IMR-90 (cell line): ENCODE measurements at regions not wholly inside any gene's neighbourhood (a gene's known extent, or its start where the extent isn't known, plus 50 kb on each side); places are given as distances from the start of the nearest gene placed in this dataset.

Source experiments
- ATAC-seq: fragments of 200-7000 bp; cut with Tn5 transposase; 2 replicates; pipeline ENCODE4 v1.9.1; 2020; ENCODE audit warnings: low read depth, mild to moderate bottlenecking, moderate library complexity
- BruUV-seq: library from RNA; stranded (reverse); fragments of 400-500 nt; replicated peaks from 2 replicates; lab custom pipeline; 2021; lab: Mats Ljungman, UMichigan
- CTCF ChIA-PET: fragments of 300-600 bp; formaldehyde crosslinking; extraction: SDS; loops from one replicate; lab custom pipeline; 2021; ENCODE audit warnings: antibody characterized with exemption; lab: Yijun Ruan, JAX
- POLR2A ChIA-PET: fragments of 300-600 bp; sonication (Branson Sonifier 250); formaldehyde crosslinking; loops from one replicate; lab custom pipeline; 2022; ENCODE audit warnings: antibody characterized with exemption; ENCODE audit not compliant: unreplicated experiment; lab: Charles Lee
- DNase-seq: peaks from one replicate; pipeline ENCODE4 v3.0.0; 2013
- H2AFZ ChIP-seq: replicated peaks from 2 replicates; pipeline ENCODE3; 2013; ENCODE audit warnings: low read length, mild to moderate bottlenecking; ENCODE audit not compliant: poor library complexity
- H2AK5ac ChIP-seq: 2 replicates; pipeline ENCODE4 v1.6.1; 2013; ENCODE audit warnings: low read depth, low read length, inconsistent platforms
- H2AK9ac ChIP-seq: replicated peaks from 2 replicates; pipeline ENCODE3; 2013; ENCODE audit warnings: mild to moderate bottlenecking, low read depth, low read length, moderate library complexity; ENCODE audit not compliant: poor library complexity
- H2BK120ac ChIP-seq: 2 replicates; pipeline ENCODE4 v1.6.1; 2013; ENCODE audit warnings: low read depth, low read length, inconsistent platforms
- H2BK15ac ChIP-seq: 3 replicates; pipeline ENCODE4 v1.6.1; 2013; ENCODE audit warnings: low read depth, low read length, inconsistent platforms
- H2BK20ac ChIP-seq: 2 replicates; pipeline ENCODE4 v1.6.1; 2013; ENCODE audit warnings: low read depth, mild to moderate bottlenecking, inconsistent platforms, low read length, moderate library complexity
- H2BK5ac ChIP-seq: 2 replicates; pipeline ENCODE4 v1.6.1; 2013; ENCODE audit warnings: mild to moderate bottlenecking, low read depth, low read length, inconsistent platforms; ENCODE audit not compliant: poor library complexity, severe bottlenecking
- H3K14ac ChIP-seq: replicated peaks from 2 replicates; pipeline ENCODE4 v1.6.1; 2013; ENCODE audit warnings: low read depth, low read length, inconsistent platforms
- H3K18ac ChIP-seq: 2 replicates; pipeline ENCODE4 v1.6.1; 2013; ENCODE audit warnings: low read depth, low read length, control low read depth
- H3K23ac ChIP-seq: 2 replicates; pipeline ENCODE4 v1.6.1; 2013; ENCODE audit warnings: low read depth, low read length, inconsistent platforms
- H3K27ac ChIP-seq: 2 replicates; pipeline ENCODE4 v1.5.1; 2013; ENCODE audit warnings: mild to moderate bottlenecking, control low read depth, low read length; ENCODE audit not compliant: insufficient read depth
- H3K27me3 ChIP-seq: 2 replicates; pipeline ENCODE4 v1.6.1; 2013; ENCODE audit warnings: low read length; ENCODE audit not compliant: control insufficient read depth, insufficient read depth
- H3K36me3 ChIP-seq: 2 replicates; pipeline ENCODE4 v1.6.1; 2013; ENCODE audit warnings: low read length, mixed read lengths; ENCODE audit not compliant: control insufficient read depth, insufficient read depth
- H3K4ac ChIP-seq: 2 replicates; pipeline ENCODE4 v1.6.1; 2013; ENCODE audit warnings: low read depth, low read length, inconsistent platforms
- H3K4me1 ChIP-seq: 2 replicates; pipeline ENCODE4 v1.6.1; 2013; ENCODE audit warnings: low read length, mixed read lengths; ENCODE audit not compliant: control insufficient read depth, insufficient read depth
- H3K4me2 ChIP-seq: 2 replicates; pipeline ENCODE4 v1.6.1; 2013; ENCODE audit warnings: low read depth, mild to moderate bottlenecking, control low read depth, low read length, moderate library complexity
- H3K4me3 ChIP-seq: 2 replicates; pipeline ENCODE4 v1.5.1; 2013; ENCODE audit warnings: low read depth, mild to moderate bottlenecking, control low read depth, low read length, moderate library complexity; ENCODE audit not compliant: insufficient read depth
- H3K56ac ChIP-seq: 2 replicates; pipeline ENCODE4 v1.6.1; 2013; ENCODE audit warnings: low read length, inconsistent platforms; ENCODE audit not compliant: insufficient read depth; ENCODE audit errors: extremely low read depth
- H3K79me1 ChIP-seq, 2 experiments: 2 replicates each; pipeline ENCODE4 v1.6.1; 2013; ENCODE audit warnings: low read length in 2 of 2, inconsistent platforms in 1 of 2, low read depth in 1 of 2
- H3K9ac ChIP-seq: 2 replicates; pipeline ENCODE4 v1.6.1; 2013; ENCODE audit warnings: low read depth, low read length, control low read depth
- H3K9me1 ChIP-seq: 2 replicates; pipeline ENCODE4 v1.6.1; 2013; ENCODE audit warnings: low read length, inconsistent platforms; ENCODE audit not compliant: insufficient read depth
- H3K9me3 ChIP-seq: 2 replicates; pipeline ENCODE4 v1.6.1; 2013; ENCODE audit warnings: low read length; ENCODE audit not compliant: control insufficient read depth, insufficient read depth
- H4K20me1 ChIP-seq: 2 replicates; pipeline ENCODE4 v1.6.1; 2013; ENCODE audit warnings: low read length, inconsistent platforms; ENCODE audit not compliant: insufficient read depth
- H4K5ac ChIP-seq: 2 replicates; pipeline ENCODE4 v1.6.1; 2013; ENCODE audit warnings: mild to moderate bottlenecking, low read depth, low read length, control low read depth
- H4K8ac ChIP-seq, 2 experiments: 2 replicates each; pipeline ENCODE4 v1.6.1; 2013; ENCODE audit warnings: low read depth in 2 of 2, low read length in 2 of 2, control low read depth in 1 of 2, inconsistent platforms in 1 of 2
- H4K91ac ChIP-seq: 2 replicates; pipeline ENCODE4 v1.6.1; 2013; ENCODE audit warnings: low read depth, low read length, inconsistent platforms; ENCODE audit not compliant: insufficient read depth
- FOS ChIP-seq: fragments of 150-350 bp; IDR thresholded peaks from 2 replicates; pipeline ENCODE4 v1.6.1; 2016; ENCODE audit warnings: low read depth, low read length
- WGBS, 2 experiments: methylation state at CpG; one replicate each; pipeline versions ENCODE4 v1.1.5 to v1.1.7; 2013; ENCODE audit warnings: missing lambda C conversion rate in 2 of 2; ENCODE audit not compliant: insufficient read length in 1 of 2; ENCODE audit errors: extremely low coverage in 2 of 2; 5-methylcytosine and 5-hydroxymethylcytosine counted together
- dilution Hi-C: fragments of 300-500 bp; cut with HindIII; formaldehyde crosslinking; loops from one replicate; pipeline ENCODE4 v1.14.3; 2018; ENCODE audit warnings: low sequenced_read_pairs; ENCODE audit not compliant: unreplicated experiment
- in situ Hi-C: fragments of 300-500 bp; cut with MboI; formaldehyde crosslinking; loops from 3 replicates; pipeline ENCODE4 v1.14.3; 2019; ENCODE audit warnings: low sequenced_read_pairs, inconsistent platforms, mixed read lengths
- intact Hi-C: fragments of 100-400 bp; cut with micrococcal nuclease; formaldehyde crosslinking; loops from 2 replicates; pipeline ENCODE4 v1.10.0; 2022

- in situ Hi-C loops (no loop called here), intact Hi-C loops (loop anchor here (10.0 kb wide), 1 partner anchor 372 kb away; the partner anchor contains the start of genes C2CD2L and DPAGT1), dilution Hi-C loops (no loop called here)
- TF ChIP-seq FOS: no peak
- Histone ChIP-seq H3K9ac (no peak overlapping the region), H4K91ac (no peak overlapping the region), H3K56ac (no peak overlapping the region), H2BK20ac (no peak overlapping the region), H3K4me1 (peaks cover 3% of the 10 kb centered on the region; the same call in 1 of the 2 replicates), H2BK15ac (no peak overlapping the region), H3K27me3 (peaks cover 12% of the 10 kb centered on the region; the same call in 1 of the 2 replicates), H3K18ac (no peak overlapping the region), H3K9me1 (no peaks in the 10 kb centered on the region), H3K4ac (no peak overlapping the region), H2AK5ac (no peak overlapping the region), H4K5ac (no peak overlapping the region), H3K27ac (no peak overlapping the region), H2BK120ac (no peak overlapping the region), H3K23ac (no peak overlapping the region), H2AFZ (no peak overlapping the region), H3K4me3 (no peak overlapping the region), H2AK9ac (no peak overlapping the region), H3K9me3 (no peaks in the 10 kb centered on the region), H4K20me1 (peaks cover 3% of the 10 kb centered on the region; the same call in 1 of the 2 replicates), H3K14ac (no peak overlapping the region), H3K36me3 (no peaks in the 10 kb centered on the region), H4K8ac (no peak overlapping the region), H3K4me2 (no peak overlapping the region), H3K79me1 (no peaks in the 10 kb centered on the region), H2BK5ac (no peak overlapping the region)
- BruUV-seq: no TSS peak
- WGBS, 2 experiments: 85% methylated on average over 2 of the region's 10 CpGs; no CpG with 5 or more reads in 1 of the 2 experiments
- ChIA-PET CTCF (no interaction called here), POLR2A (no interaction called here)
- DNase-seq (no peak), ATAC-seq (no peak)
Observed at GRCh38 chr11:119476666-119477331, 53.8 kb upstream of the THY1 start.
